ENCODE measurements at regions not wholly inside any gene's neighbourhood (a gene's known extent, or its start where the extent isn't known, plus 50 kb on each side); places are given as distances from the start of the nearest gene placed in this dataset.

DNA sequence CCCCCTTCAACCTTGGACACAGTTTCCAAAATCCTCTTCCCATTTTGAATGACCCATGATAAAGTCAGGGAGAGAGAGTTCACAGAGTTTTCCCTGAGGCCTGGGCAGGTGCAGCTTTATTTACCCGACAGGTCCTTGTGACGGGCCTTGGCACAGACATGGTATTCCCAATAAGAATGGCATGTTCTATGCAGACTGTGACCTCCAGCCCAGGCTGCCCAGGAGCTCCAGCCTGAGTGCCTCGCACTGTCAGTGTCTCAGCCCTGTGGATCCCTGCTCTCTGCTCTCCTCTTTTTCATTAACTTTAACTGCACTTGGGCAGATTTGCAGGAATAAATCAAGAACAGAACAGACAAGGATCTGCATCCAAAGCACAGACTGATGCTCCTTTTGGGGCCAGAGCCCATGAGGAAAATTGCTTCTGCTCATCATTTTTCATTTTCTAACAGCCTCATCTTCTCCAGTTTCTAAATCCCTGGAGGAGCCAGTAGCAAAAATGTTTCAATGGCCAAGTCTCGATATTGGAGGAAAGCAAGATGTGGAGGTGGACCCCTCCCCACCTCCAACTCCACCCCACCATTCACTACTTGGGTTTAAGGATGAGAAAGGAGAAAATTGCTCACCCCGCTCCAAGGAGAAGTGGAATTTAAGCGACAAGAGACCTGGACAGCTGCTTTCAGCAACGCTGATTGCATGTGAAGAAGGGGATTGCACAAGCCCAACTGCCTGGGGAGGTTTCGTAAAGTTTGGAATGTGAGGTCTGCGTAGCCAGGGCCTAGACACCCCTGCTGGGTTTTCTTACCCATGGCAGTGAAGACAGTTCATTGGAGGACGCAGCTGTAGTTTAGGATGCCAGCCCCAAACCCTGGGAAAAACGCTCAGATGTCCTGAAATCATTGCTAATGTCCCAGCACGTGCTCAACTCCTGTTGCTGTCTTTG lies 225.9 kb downstream of the WDR11 start:
- DNase-seq, result no peak

DNA sequence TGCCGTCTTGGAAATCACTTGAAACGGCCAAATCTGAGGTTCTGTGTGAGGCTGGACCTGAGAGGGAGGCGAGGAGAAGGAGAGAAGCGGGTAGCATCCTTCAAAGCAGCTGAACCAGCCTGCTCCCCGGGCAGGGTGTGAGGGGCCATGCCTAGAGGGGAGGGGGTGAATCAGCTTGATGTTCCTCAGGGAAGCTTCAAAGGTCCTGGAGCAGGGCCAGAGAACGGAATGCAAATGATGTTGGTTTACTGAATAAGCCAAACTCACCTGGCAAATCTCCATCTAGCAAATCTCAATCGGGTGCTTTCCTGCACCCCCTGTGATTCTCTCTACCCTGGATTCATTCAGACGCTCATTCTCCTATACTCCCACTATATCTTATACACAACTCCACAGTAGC lies 226.9 kb downstream of the WDR11 start:
- DNase-seq, result no peak

DNA sequence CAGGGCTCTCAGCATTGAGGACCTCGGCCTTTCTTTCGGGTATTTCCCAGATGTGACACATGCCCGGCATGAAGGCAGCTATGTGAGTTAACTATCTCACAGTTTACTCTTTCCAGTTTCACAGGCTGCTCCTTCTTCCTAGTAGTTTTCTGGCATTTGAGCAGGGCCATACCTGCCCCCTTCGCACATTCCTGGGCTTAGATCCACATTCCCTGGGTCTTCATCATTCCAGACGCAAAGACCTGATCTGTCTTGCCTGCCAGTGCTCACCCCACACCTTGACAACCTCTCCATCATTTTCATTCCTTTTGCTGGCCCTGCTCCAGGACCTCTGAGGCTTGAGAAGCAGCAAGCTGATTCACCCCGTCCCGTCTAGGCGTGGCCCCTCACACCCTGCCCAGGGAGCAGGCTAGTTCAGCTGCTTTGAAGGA lies 227.5 kb downstream of the WDR11 start:
- DNase-seq, result no peak

DNA sequence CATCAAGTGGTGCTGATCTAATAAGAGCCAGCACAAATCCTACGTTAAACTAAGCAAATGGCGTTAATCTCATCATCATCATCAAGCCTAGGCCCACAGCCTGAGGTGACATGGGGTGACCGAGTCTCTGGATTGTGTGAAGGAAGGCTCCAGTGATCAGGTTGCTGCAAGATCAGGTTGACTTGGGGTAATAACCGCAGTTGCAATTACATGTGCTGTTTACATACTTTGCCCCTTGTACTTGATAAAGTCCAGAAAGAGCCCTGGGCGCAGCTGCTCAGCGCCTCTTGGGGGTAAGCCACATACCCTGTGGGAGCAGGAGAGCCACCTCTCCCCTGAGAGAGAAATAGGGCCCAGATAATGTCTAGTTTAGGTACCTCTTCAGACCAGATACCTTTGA lies 228.1 kb downstream of the WDR11 start:
- DNase-seq, result no peak

DNA sequence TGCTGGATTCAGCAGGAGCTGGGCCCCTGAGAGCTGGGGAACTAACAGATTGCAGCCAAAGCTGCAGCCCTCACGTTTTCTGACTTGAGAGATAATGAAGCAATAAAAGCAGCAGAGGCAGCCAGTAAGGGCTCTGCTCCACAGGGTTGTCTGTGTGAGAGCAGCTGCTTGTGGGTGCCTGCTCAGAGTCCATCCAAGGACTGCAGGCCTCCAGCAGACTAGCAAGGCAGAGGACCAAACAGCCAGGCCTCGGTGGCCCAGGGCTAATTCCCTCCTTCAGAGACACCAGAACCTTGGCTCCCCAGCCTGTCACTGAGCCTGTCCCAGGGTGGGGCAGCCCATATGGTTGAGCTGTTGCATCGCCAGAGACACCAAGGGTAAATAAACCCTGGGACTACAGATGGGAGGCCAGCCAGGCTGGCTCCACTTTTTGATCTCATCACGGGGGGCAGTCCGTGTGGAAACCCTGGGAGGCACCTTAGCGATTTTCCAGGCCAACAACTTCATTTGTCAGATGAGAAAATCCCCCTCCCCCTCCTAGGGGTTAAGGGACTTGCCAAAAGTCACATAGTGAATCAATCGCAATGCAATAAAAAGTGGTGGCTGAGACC lies 229.2 kb downstream of the WDR11 start:
- no peak for DNase-seq

DNA sequence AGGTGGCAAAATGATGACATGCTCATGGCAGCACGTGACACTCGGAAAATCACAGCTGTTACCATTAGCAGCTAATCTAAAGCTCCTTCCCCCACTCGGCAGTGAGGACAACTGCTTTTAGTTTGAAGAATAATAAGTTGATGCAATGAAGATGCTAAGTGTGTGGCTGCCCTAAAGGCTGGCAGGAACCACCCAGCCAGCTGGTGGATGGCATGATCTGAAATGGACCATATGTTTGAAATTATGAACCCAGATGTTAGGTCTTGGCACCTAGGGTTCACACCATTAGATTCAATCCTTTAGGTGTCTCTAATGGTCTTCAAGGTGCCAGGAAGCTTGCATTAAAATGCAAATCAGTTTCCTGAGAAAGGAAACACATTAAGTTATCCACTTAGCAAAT lies 230.1 kb downstream of the WDR11 start:
- no peak for DNase-seq

DNA sequence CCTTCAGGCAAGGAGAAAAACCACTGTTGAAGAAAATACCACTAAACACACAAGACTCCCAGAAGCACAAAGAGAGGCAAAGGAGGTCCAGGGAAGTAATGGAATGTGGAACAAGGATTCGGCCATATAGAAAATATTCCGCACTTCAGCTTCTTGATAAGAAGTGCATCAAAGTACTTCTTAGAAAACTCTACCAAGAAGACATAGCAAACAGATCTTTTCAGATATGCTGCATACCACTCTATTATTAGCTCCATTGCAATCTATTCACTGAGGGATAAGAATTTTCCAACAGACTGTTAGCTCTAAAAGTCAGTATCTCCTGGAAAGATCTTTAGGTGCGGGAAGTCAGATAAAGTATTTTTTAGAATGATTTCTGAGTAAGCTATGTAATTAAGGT lies 231.8 kb downstream of the WDR11 start:
- DNase-seq, result no peak

DNA sequence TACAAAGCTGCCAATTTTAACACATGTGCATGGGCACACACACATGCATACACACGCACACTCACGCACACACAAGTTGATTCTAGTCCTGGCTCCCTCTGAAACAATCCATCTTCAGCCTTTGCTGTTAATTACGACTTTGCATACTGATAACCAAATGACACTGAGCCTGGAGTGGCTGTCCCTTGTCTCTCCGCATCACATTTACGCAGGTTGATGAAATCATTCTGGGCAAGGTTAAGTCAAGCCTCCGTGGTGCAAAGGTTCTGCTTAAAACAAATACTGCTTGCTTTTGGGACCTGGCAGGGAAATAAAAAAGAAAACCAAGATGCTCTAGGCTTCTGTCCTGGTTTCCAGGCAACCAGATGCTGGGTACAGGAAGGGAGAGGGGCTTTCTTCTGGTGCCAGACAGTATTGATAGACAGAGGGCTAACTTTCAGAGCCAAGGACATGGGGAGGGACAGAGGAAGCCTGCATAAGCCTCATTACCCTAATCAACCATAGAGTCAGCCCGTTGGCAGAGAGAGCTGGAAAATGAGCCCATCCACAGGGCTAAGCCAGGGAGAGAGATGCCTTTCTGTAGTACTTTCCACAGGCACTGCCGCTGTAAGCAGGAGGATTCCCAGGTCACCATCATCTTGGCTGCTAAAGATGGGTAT lies 233.0 kb downstream of the WDR11 start:
- no peak for DNase-seq

DNA sequence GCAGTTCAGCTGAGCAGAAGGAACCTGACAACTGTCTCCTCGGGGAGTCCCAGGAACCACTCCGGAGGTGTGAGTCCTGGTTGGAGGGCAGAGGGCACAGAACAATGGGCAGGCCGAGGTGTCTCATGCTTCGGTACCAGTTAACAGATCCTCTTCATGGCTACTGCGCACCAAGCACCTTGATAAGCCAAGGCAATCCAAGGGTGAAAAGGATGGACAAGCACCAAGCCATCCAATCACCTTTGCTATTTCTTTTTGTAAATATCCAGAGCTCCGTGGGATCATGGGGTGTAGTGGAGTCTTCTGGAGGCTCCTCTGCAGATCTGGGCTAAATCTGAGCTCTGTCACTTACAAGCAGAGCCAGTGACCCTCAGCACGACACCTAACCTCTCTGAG lies 233.5 kb downstream of the WDR11 start:
- DNase-seq, result no peak

DNA sequence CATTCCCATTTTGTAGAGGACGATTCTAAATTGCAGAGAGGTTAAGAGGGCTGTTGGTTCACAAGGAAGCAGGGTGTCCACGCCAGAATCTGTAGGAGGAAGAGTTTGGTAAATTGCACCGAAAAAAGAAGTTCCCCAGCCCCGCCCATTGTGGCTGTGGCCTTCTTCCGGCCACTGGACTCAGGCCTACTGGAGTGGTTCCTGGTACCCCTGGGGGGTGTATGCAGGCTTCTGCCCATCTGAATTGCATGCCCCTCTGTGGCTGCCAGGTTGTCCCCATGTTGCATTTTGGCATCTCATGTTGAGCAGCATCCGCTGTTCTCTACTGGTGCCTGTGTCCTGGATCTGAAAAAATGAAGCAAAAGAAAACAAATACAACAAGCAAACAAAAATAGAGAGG lies 234.2 kb downstream of the WDR11 start:
- DNase-seq, result no peak

DNA sequence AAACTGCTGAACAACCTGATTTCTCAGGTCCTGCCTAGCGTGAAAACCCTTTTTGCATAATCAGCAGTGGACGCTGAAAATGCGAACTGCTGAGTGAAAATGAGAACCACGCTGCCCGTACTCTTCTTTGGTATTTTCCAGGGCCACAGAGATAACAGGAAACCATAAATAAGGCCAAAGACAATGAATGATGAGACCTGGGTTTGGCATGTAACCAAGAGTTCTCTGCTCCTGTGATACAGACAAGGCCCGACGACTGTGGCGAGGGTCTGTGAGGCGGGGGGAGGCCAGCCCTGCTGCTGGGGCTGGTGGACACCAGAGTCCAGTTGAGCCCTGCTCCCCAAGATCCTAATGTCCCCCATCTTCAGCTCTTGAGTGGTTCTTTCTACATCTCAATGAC lies 236.0 kb downstream of the WDR11 start:
- no peak for DNase-seq

DNA sequence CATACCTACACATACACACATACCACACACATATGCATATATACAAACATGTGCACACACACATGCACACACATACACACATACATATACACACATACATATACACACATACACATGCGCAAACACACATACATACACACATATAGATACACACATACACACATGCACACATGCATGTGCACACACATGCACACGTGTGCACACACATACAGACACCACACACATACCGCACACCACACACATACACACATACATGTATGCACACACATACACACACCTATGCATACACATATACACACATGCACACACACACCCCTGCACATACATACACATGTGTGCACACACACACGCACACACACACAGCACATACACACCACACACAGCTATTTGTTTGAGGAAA lies 236.5 kb downstream of the WDR11 start:
- no peak for DNase-seq

DNA sequence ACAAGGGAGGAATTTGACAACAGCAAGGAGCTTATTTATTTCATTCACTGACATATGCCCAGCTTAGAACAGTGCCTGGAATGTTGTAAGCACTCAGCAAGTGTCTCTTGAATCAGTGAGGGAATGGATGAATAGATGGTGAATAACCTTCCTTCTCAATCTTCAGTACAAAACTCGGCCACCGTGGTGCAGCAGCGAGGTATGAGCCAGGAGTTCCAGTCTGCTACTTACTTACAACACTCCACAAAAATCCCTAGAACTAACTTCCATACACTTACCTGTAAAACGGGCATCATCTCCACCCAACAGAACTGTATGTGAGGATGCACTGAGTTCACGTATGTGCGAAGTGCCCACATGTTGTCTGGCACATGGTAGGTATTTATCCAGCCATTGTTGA lies 237.4 kb downstream of the WDR11 start:
- peak; percentile 3 for DNase-seq

DNA sequence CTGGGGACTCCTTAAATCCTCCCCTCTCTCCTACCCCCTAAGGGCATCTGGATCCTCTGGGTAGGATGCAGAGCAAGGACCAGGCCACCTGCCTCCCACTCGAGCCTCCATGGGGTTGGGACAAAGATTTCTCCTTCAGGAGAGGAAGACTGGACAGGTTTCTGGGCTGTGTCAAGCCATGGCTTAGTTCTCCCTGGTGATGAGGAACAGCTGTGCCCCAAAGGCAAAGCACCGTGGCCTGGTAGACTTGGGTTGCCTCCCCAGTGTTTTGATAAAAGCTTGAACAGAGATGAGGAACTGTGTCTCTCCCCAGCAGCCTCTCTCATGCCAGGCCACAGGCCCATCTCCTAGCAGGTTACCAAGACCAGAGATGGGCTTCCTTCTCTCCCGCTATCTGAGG lies 238.3 kb downstream of the WDR11 start:
- DNase-seq, result no peak

DNA sequence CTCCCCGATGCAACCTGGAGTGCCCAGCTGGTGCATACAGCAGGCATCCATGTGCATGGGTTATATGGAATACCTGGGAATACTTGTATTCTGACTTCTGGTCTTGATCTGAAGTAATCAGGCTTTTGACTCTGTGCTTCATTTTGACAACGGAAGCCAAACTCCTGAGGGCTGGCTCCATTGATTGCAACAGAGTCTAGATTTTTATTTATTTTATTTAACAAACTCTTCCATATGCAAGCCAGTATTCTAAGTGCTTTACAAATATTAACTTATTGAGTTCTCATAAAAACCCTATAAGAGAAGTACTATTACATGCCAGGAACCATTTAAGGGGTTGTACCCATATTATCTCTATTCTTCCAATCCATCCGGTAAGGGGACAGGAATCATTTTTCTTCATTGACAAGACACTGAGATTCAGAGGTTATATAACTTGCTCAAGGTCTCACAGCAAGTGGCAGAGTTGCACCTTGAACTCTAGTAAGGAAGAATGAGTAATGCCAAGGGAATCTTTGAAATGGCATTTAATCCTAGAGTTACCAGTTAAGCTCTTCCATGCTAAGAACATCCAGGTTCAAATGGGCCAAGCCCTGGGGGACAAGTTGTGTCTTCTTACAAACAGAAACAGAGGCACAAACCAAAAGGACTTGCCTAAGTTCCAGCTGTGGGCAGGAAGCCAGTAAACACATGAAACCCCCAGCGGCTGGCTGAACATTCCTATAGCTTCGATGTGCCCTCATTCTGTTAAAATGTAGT lies 241.0 kb downstream of the WDR11 start:
- DNase-seq, result no peak

DNA sequence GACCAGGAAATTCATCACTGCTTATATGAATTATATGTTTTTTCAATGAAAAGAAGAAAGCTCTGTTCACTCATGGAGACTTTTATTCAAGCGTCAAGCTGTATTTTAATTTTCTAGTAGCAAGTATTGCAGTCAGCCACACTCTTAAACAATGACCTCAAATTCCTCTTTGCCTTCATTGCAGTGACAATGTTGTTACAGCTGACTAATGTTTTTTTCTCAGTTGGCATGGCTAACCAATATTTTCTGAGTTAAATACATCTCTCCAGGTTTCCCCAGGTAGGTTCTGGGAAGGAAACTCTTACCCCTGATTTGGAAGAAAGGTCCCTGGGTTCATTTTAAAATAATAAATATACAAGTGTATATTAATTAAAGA lies 241.5 kb downstream of the WDR11 start:
- DNase-seq, result no peak

DNA sequence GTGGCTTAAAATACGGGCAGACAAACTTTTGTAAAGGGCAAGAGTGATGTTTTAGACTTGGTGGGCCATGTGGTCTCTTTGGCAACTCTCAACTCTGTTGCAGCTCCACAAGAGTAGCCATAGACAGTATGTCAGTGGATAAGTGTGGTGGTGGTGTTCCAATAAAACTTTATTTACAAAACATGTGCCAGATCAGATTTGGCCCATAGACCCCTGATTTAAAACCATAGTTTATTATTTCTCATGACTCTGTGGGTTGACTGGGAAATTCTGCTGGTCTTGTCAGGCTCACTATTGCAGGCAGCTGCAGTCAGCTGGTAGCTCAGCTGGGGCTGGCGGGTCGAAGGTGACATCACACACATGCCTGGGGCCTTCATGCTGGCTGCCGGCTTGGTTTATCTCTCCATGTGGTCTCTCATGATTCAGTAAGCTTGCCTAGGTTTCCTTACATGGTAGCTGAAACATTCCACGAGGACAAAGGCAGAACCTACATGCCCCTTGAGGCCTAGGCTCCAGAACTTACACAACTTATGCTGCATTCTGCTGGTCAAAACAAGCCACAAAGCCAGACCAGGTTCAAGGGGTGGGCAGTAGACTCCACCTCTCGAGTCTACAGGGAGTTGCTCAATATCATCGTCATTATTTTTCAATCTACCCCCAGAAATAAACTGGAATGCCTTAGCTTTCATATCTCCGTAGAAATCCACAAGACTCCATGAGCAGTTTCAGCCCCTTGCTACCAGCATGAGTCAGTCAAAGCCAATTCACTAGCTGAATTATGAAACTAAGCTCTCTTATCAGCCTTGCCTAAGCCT lies 245.7 kb downstream of the WDR11 start:
- DNase-seq, result peak; percentile 91

DNA sequence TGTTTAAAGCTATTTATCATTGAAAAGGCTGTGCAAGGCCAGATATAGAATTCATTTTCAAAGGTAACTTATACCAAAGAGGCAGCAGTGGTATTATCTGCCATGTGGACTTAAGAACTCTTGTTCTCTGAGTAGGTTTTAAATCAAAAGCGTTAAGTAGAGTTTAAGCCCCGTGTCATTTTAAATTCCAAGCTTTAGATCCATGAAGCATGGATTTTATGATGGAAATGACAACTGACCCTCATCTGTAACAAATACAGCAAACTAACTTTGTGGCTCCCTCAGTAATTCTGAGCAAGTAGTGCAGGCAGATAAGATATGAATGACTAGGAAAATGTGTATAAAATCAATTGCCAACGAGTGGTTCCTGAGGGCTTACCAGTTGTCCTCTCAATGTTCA lies 247.0 kb downstream of the WDR11 start:
- no peak for DNase-seq

DNA sequence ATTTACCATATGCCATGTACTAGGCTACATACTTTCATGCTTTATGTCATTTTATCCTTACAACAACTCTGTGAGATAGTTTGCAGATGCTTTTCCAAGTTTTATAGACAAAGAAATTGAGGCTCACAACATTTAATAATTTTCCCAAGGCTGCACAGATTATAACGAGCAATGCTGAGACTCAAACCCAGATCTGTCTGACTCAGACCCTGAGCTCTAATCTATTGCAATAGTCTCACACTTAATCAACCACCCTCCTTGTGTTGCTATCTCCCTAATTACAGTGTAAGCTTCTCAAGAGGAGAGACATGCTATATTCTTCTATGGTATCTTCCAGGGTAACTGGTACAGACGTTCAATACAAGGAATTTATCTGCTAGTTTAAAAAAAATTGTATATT lies 247.6 kb downstream of the WDR11 start:
- DNase-seq, result no peak

DNA sequence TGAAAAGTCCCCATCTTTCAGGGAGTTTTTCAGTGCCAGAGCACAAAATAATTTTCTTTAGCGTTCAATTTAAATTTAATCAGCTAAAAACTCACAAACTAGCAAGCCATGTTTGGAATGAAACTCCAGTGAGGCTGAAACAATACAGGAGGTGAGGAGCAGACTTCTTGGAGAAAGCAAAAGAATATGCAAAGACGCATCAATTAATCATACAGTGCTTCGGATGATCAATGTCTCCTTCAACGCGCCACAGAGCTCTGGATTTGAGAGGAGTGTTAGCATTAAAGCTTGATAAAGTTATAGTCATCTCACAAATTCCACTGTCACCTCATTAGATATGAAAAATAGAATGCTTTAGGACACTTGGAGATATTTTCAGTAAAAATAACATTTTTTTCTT lies 248.0 kb downstream of the WDR11 start:
- no peak for DNase-seq

DNA sequence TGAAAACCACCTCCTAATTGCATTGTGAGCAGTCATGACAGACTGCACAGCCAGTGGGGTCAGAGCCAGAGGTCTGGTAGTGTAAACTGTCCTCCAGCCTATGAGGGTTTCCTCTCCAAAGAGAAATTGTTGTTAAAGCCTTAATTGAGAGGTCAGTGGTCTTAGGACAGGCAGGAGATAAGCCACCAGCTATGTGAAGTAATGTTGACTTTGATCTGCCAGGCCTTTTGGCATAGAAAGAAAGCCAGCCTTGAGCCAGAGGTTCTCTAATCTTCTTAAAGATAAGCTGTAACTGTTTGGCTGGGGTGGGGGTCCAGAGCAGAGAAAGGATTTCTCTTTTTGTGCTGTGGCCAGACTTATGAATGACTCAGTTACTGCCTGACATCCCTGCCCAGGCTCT lies 248.4 kb downstream of the WDR11 start:
- DNase-seq, result peak; percentile 3

DNA sequence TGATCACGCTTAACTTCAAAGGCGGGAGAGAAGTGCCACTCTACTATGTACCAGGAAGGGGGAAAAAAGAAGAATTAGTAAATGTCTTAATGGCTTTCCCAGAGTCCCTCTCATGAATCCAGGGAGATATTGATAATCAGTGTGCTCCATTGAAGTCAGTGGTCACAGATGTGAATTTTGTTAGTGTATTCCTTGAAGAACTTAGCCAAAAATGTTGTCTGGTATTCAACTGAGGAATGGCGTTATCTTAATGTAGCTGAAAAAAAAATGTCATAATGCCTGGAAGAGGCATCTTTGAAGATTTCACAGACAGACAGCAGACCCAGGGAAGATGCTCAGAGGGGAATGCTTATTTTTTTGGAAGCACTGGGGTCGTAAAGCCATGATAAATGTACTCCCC lies 250.4 kb downstream of the WDR11 start:
- DNase-seq, result no peak

DNA sequence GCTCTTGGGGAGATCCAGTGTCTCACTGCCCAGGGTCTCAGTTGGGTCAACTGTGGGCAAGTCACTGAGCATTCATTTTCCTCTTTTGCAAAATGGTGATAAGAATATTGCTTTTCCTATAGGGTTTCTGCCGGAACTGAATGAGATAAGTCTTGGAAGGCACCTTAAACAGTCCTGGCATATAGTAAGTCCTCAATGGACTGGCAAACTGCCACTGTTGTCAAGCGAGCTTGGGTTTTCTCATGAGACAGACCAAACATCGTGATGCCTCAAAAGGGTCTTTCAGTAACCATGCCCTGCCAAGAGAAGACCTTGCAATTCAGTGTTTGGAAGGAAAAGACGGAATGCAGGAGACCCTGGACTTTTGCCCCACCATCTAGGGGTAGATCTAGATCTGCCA lies 251.5 kb downstream of the WDR11 start:
- DNase-seq, result no peak

Measured in OCI-M1 (cell line).